Spleen (tissue), 11 donors: ENCODE measurements at regions not wholly inside any gene's neighbourhood (a gene's known extent, or its start where the extent isn't known, plus 50 kb on each side); places are given as distances from the start of the nearest gene placed in this dataset.

ENCODE experiments used
- DNase-seq: peaks from one replicate; pipeline ENCODE4 v3.0.0-alpha.2; 2020
- H3K27ac ChIP-seq, 8 donors: fragments of 200-600 bp; sonication (generic) in 7 of 8; 1 replicate in 4 of 8; 2 replicates in 4 of 8; pipeline versions ENCODE4 v1.5.0 to v1.8.0; 2016 to 2021; ENCODE audit warnings: inconsistent platforms in 4 of 8, mild to moderate bottlenecking in 4 of 8, moderate library complexity in 1 of 8
- H3K27me3 ChIP-seq, 7 donors: fragments of 200-600 bp; sonication (generic) in 6 of 7; replicated peaks in 1 of 7; 1 replicate in 4 of 7; 2 replicates in 3 of 7; pipeline versions ENCODE4 v1.5.0 to v1.8.0; 2016 to 2021; ENCODE audit warnings: inconsistent platforms in 3 of 7, mild to moderate bottlenecking in 1 of 7
- H3K36me3 ChIP-seq, 6 donors: fragments of 200-600 bp; sonication (generic) in 5 of 6; 1 replicate in 4 of 6; 2 replicates in 2 of 6; pipeline versions ENCODE4 v1.5.0 to v1.8.0; 2016 to 2021; ENCODE audit warnings: inconsistent platforms in 2 of 6
- H3K4me1 ChIP-seq, 6 donors: fragments of 200-600 bp; sonication (generic) in 5 of 6; 1 replicate in 3 of 6; 2 replicates in 3 of 6; pipeline versions ENCODE4 v1.5.0 to v1.8.0; 2016 to 2021; ENCODE audit warnings: inconsistent platforms in 3 of 6
- H3K4me3 ChIP-seq, 8 donors: fragments of 200-600 bp; sonication (generic) in 7 of 8; 1 replicate in 4 of 8; 2 replicates in 4 of 8; pipeline versions ENCODE4 v1.5.0 to v1.8.0; 2016 to 2021; ENCODE audit warnings: inconsistent platforms in 4 of 8, mild to moderate bottlenecking in 4 of 8, moderate library complexity in 2 of 8
- H3K9me3 ChIP-seq, 8 donors: fragments of 200-600 bp; sonication (generic) in 7 of 8; 1 replicate in 4 of 8; 2 replicates in 4 of 8; pipeline versions ENCODE4 v1.5.0 to v1.8.0; 2016 to 2021; ENCODE audit warnings: inconsistent platforms in 4 of 8
- POLR2A ChIP-seq, 3 donors: fragments of 450-650 bp; IDR thresholded peaks; one replicate each; pipeline ENCODE4 v1.5.1; 2017; ENCODE audit warnings: antibody characterized with exemption in 3 of 3, mild to moderate bottlenecking in 1 of 3
- POLR2AphosphoS5 ChIP-seq, 3 donors: sonication (generic); formaldehyde crosslinking; IDR thresholded peaks; one replicate each; pipeline ENCODE4 v1.5.1; 2017; ENCODE audit warnings: antibody characterized with exemption in 3 of 3
- WGBS, 5 donors: extraction: QIAGEN DNeasy Blood & Tissue Kit in 3 of 5; methylation state at CpG; one replicate each; pipeline versions ENCODE4 v1.1.5 to v1.1.7; 2013 to 2018; 5-methylcytosine and 5-hydroxymethylcytosine counted together
- intact Hi-C: fragments of 100-400 bp; cut with DNase I; formaldehyde crosslinking; loops from one replicate; pipeline ENCODE4 v1.15.0; 2023; ENCODE audit warnings: low total_unique reads
- TF ChIP-seq, protein P1 (sequence below), 11 experiments: fragments of 200-600 bp in 7 of 11; fragments of 450-650 bp in 4 of 11; sonication (generic) in 4 of 11; IDR thresholded peaks in 8 of 11; conservative IDR thresholded peaks in 3 of 11; 1 replicate in 7 of 11; 2 replicates in 4 of 11; pipeline versions ENCODE4 v1.4.0 to v1.8.0; 2016 to 2021; ENCODE audit warnings: antibody characterized with exemption in 11 of 11, inconsistent platforms in 4 of 11, mild to moderate bottlenecking in 1 of 11
- donor health status: healthy with polysubstance abuse.
- donor health status: DM: no; HTN: no; CAD: no; lungs with moderate emphysema.
- donor health status: DM: no; HTN: no; CAD: no.
- donor health status: Bipolar disorder and iron deficiency.
- donor health status: healthy.
- donor health status: DM: no; HTN: no; CAD: no.
- donor health status: DM: yes; HTN: yes; CAD: no.

DNA sequence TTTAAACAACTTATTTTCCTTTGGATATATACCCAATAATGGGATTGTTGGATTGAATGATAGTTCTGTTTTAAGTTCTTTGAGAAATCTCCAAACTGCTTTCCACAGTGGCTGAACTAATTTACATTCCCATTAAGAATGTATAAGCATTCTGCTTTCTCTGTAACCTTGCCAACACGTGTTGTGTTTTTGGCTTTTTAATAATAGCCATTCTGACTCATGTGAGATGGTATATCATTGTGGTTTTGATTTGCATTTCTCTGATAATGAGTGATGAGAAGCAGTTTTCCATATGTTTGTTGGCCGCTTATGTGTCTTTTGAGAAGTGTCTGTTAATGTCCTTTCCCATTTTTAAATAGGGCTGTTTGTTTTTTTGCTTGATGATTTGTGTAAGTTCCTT is 155.6 kb upstream of the PITX2 start:
- Histone ChIP-seq H3K36me3 (no peaks in the 10 kb centered on the region), H3K27me3 (no peaks in the 10 kb centered on the region), H3K4me1 (no peaks in the 10 kb centered on the region), H3K27ac (no peak overlapping the region), H3K4me3 (no peak overlapping the region), H3K9me3 (no peaks in the 10 kb centered on the region)
- 63 to 75% (median 69%) methylated on average over 2 of the region's 2 CpGs for WGBS, 5 donors
- no peak for DNase-seq
- TF ChIP-seq, protein P1, sequence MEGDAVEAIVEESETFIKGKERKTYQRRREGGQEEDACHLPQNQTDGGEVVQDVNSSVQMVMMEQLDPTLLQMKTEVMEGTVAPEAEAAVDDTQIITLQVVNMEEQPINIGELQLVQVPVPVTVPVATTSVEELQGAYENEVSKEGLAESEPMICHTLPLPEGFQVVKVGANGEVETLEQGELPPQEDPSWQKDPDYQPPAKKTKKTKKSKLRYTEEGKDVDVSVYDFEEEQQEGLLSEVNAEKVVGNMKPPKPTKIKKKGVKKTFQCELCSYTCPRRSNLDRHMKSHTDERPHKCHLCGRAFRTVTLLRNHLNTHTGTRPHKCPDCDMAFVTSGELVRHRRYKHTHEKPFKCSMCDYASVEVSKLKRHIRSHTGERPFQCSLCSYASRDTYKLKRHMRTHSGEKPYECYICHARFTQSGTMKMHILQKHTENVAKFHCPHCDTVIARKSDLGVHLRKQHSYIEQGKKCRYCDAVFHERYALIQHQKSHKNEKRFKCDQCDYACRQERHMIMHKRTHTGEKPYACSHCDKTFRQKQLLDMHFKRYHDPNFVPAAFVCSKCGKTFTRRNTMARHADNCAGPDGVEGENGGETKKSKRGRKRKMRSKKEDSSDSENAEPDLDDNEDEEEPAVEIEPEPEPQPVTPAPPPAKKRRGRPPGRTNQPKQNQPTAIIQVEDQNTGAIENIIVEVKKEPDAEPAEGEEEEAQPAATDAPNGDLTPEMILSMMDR (IDR thresholded peaks at IDR 0.05 in 8 of 11, conservative IDR thresholded peaks at IDR 0.05 in 3 of 11) = no peak
- TF ChIP-seq POLR2AphosphoS5 (IDR thresholded peaks at IDR 0.05) (no peak), POLR2A (IDR thresholded peaks at IDR 0.05) (no peak)
- intact Hi-C loops = no loop called here

DNA sequence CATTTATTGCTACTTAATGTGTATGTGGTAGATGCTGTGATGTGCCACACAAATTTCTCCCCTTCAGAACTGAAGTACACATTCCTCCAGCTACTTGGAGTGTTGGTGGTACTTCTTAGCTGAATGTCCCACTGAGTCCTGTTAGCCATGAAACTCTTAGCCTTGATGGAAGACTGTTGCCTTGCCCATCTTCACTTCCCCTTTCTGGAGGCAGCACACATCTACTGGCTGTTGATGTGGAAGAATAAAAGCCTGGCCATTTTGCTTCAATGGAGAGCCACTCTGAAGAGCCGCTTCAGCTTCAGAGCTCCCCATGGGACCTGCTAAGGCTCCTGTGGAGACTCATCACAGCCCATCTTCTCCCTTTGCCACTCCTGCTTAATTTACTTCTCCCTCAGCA is 157.7 kb upstream of the PITX2 start:
- intact Hi-C loops = no loop called here
- no peak for TF ChIP-seq POLR2A (IDR thresholded peaks at IDR 0.05)
- TF ChIP-seq POLR2AphosphoS5 (IDR thresholded peaks at IDR 0.05) = no peak
- TF ChIP-seq, protein P1 (IDR thresholded peaks at IDR 0.05 in 8 of 11, conservative IDR thresholded peaks at IDR 0.05 in 3 of 11) = no peak
- 89 to 100% (median 93%) methylated on average over 1 of the region's 1 CpG for WGBS, 5 donors
- Histone ChIP-seq H3K27ac (no peak overlapping the region), H3K4me3 (no peak overlapping the region), H3K27me3 (no peaks in the 10 kb centered on the region), H3K9me3 (no peaks in the 10 kb centered on the region), H3K4me1 (no peaks in the 10 kb centered on the region), H3K36me3 (no peaks in the 10 kb centered on the region)
- DNase-seq = no peak

- TF ChIP-seq, protein P1 (IDR thresholded peaks at IDR 0.05 in 8 of 11, conservative IDR thresholded peaks at IDR 0.05 in 3 of 11) = no peak
- TF ChIP-seq POLR2AphosphoS5 (IDR thresholded peaks at IDR 0.05) (no peak), POLR2A (IDR thresholded peaks at IDR 0.05) (no peak)
- WGBS, 5 donors = 51 to 65% (median 60%) methylated on average over 4 of the region's 4 CpGs
- H3K4me1 ChIP-seq = no peaks in the 10 kb centered on the region
- H3K27ac ChIP-seq = no peak overlapping the region
- H3K36me3 ChIP-seq = no peaks in the 10 kb centered on the region
- H3K4me3 ChIP-seq = no peak overlapping the region
- no peaks in the 10 kb centered on the region for H3K27me3 ChIP-seq
- DNase-seq = no peak
- H3K9me3 ChIP-seq = no peaks in the 10 kb centered on the region
- intact Hi-C loops = no loop called here
Measured at GRCh38 chr4:110781944-110782343, 159.1 kb upstream of the PITX2 start.

GRCh38 chr4:110787109-110787508 is 164.2 kb upstream of the PITX2 start:
- no peak for DNase-seq
- H3K36me3 ChIP-seq = no peaks in the 10 kb centered on the region
- no peaks in the 10 kb centered on the region for H3K4me1 ChIP-seq
- H3K4me3 ChIP-seq = no peak overlapping the region
- H3K9me3 ChIP-seq = no peaks in the 10 kb centered on the region
- intact Hi-C loops = no loop called here
- TF ChIP-seq, protein P1 (IDR thresholded peaks at IDR 0.05 in 8 of 11, conservative IDR thresholded peaks at IDR 0.05 in 3 of 11) = no peak
- TF ChIP-seq POLR2AphosphoS5 (IDR thresholded peaks at IDR 0.05) = no peak
- no peak for TF ChIP-seq POLR2A (IDR thresholded peaks at IDR 0.05)
- no peaks in the 10 kb centered on the region for H3K27me3 ChIP-seq
- no peak overlapping the region for H3K27ac ChIP-seq
- WGBS, 5 donors = 79 to 85% (median 83%) methylated on average over 4 of the region's 4 CpGs
